ENCODE measurements at regions not wholly inside any gene's neighbourhood (a gene's known extent, or its start where the extent isn't known, plus 50 kb on each side); places are given as distances from the start of the nearest gene placed in this dataset.

GRCh38 chr11:110919241-110919922, 207.1 kb upstream of the ARHGAP20 start:
- intact Hi-C loops (cut with DNase I; ENCODE audit: low total_unique reads) = no loop called here
- no peak for TF ChIP-seq POLR2A (IDR thresholded peaks at IDR 0.05)
- TF ChIP-seq CTCF (IDR thresholded peaks at IDR 0.05) = no peak
- H3K9me3 ChIP-seq = no peaks in the 10 kb centered on the region
- DNase-seq = no peak
- H3K27ac ChIP-seq = peak overlapping the region in 1 of 2 donors; percentile 8
- no peaks in the 10 kb centered on the region for H3K27me3 ChIP-seq
- H3K4me3 ChIP-seq = no peak overlapping the region
- H3K4me1 ChIP-seq = peaks cover 24% of the 10 kb centered on the region
- H3K36me3 ChIP-seq (ENCODE audit: low read depth, missing control alignments) = no peaks in the 10 kb centered on the region
- 49 to 57% methylated on average over 4 of the region's 4 CpGs for WGBS, 2 donors

- 94 to 96% methylated on average over 1 of the region's 1 CpG for WGBS, 2 donors
- no peak for DNase-seq
- no peaks in the 10 kb centered on the region for H3K27me3 ChIP-seq
- peaks cover 21% of the 10 kb centered on the region for H3K4me1 ChIP-seq
- no peaks in the 10 kb centered on the region for H3K36me3 ChIP-seq (ENCODE audit: low read depth, missing control alignments)
- TF ChIP-seq CTCF (IDR thresholded peaks at IDR 0.05) (no peak), POLR2A (IDR thresholded peaks at IDR 0.05) (no peak)
- no peaks in the 10 kb centered on the region for H3K9me3 ChIP-seq
- no peak overlapping the region for H3K4me3 ChIP-seq
- H3K27ac ChIP-seq = no peak overlapping the region
- intact Hi-C loops (cut with DNase I; ENCODE audit: low total_unique reads) = no loop called here
These were observed 206.1 kb upstream of the ARHGAP20 start for GRCh38 chr11:110918351-110918750.

- Histone ChIP-seq H3K9me3 (no peaks in the 10 kb centered on the region), H3K36me3 (ENCODE audit: low read depth, missing control alignments) (no peaks in the 10 kb centered on the region), H3K27me3 (no peaks in the 10 kb centered on the region), H3K27ac (peak overlapping the region; percentile 16 to 47), H3K4me3 (no peak overlapping the region), H3K4me1 (peaks cover 13% of the 10 kb centered on the region)
- 51 to 65% methylated on average over 3 of the region's 3 CpGs for WGBS, 2 donors
- TF ChIP-seq CTCF (IDR thresholded peaks at IDR 0.05) (no peak), POLR2A (IDR thresholded peaks at IDR 0.05) (no peak)
- intact Hi-C loops (cut with DNase I; ENCODE audit: low total_unique reads) = no loop called here
- no peak for DNase-seq
These were observed 200.2 kb upstream of the ARHGAP20 start for GRCh38 chr11:110912437-110912836.

GRCh38 chr11:110910384-110910783, 198.1 kb upstream of the ARHGAP20 start:
- WGBS, 2 donors = 66 to 72% methylated on average over 2 of the region's 2 CpGs
- no peak for TF ChIP-seq CTCF (IDR thresholded peaks at IDR 0.05)
- no peak for TF ChIP-seq POLR2A (IDR thresholded peaks at IDR 0.05)
- Histone ChIP-seq H3K4me1 (peaks cover 13% of the 10 kb centered on the region), H3K36me3 (ENCODE audit: low read depth, missing control alignments) (no peaks in the 10 kb centered on the region), H3K27ac (no peak overlapping the region), H3K9me3 (no peaks in the 10 kb centered on the region), H3K4me3 (no peak overlapping the region), H3K27me3 (no peaks in the 10 kb centered on the region)
- intact Hi-C loops (cut with DNase I; ENCODE audit: low total_unique reads) = no loop called here
- no peak for DNase-seq

- no peak for DNase-seq
- H3K36me3 ChIP-seq (ENCODE audit: low read depth, missing control alignments) = no peaks in the 10 kb centered on the region
- no peaks in the 10 kb centered on the region for H3K27me3 ChIP-seq
- TF ChIP-seq POLR2A (IDR thresholded peaks at IDR 0.05) (no peak), CTCF (IDR thresholded peaks at IDR 0.05) (no peak)
- intact Hi-C loops (cut with DNase I; ENCODE audit: low total_unique reads) = no loop called here
- no peak overlapping the region for H3K4me3 ChIP-seq
- peak overlapping the region in 1 of 2 donors; percentile 56 for H3K27ac ChIP-seq
- peaks cover 13% of the 10 kb centered on the region for H3K4me1 ChIP-seq
- WGBS, 2 donors = 24 to 42% methylated on average over 8 of the region's 8 CpGs
- H3K9me3 ChIP-seq = no peaks in the 10 kb centered on the region
These were observed 197.1 kb upstream of the ARHGAP20 start for GRCh38 chr11:110909336-110909735.

Data from testis (tissue), 2 donors.